H1 (cell line): ENCODE measurements at regions not wholly inside any gene's neighbourhood (a gene's known extent, or its start where the extent isn't known, plus 50 kb on each side); places are given as distances from the start of the nearest gene placed in this dataset.

ENCODE experiments used
- EP300 ChIP-seq, 2 experiments: IDR thresholded peaks; 1 replicate in 1 of 2; 2 replicates in 1 of 2; pipeline ENCODE4 v1.6.1; 2011 to 2012; ENCODE audit warnings: low read depth in 2 of 2, low read length in 2 of 2, mild to moderate bottlenecking in 2 of 2, borderline replicate concordance in 1 of 2, inconsistent platforms in 1 of 2, moderate library complexity in 1 of 2
- EZH2 ChIP-seq: fragments of 200-600 bp; sonication (generic); IDR thresholded peaks from 2 replicates; pipeline ENCODE4 v1.7.1; 2012; ENCODE audit warnings: low read depth, mild to moderate bottlenecking, moderate library complexity, low read length, inconsistent platforms; ENCODE audit not compliant: severe bottlenecking
- GABPA ChIP-seq: IDR thresholded peaks from 2 replicates; pipeline ENCODE4 v1.6.1; 2011; ENCODE audit warnings: mild to moderate bottlenecking, low read length, moderate library complexity, borderline replicate concordance; ENCODE audit not compliant: insufficient read depth
- JUND ChIP-seq: IDR thresholded peaks from 2 replicates; pipeline ENCODE4 v1.6.1; 2011; ENCODE audit warnings: mild to moderate bottlenecking, improper control_type of control experiment, low read length
- KDM1A ChIP-seq: fragments of 200-600, 300-600 bp; sonication (generic); IDR thresholded peaks from 2 replicates; pipeline ENCODE4 v1.7.1; 2016; ENCODE audit warnings: mild to moderate bottlenecking, low read length, borderline replicate concordance
- KDM5A ChIP-seq: fragments of 200-600 bp; IDR thresholded peaks from 2 replicates; pipeline ENCODE4 v1.7.1; 2012; ENCODE audit warnings: mild to moderate bottlenecking, low read length, inconsistent platforms, mixed read lengths
- NRF1 ChIP-seq: IDR thresholded peaks from 2 replicates; pipeline ENCODE4 v1.6.1; 2011; ENCODE audit warnings: mild to moderate bottlenecking, low read depth, low read length, improper control_type of control experiment
- POLR2A ChIP-seq, 2 experiments: IDR thresholded peaks; 1 replicate in 1 of 2; 2 replicates in 1 of 2; pipeline ENCODE4 v1.6.1; 2011; ENCODE audit warnings: low read depth in 2 of 2, low read length in 2 of 2, mild to moderate bottlenecking in 2 of 2; ENCODE audit errors: control extremely low read depth in 1 of 2
- RAD21 ChIP-seq, 2 experiments: IDR thresholded peaks in 1 of 2; conservative IDR thresholded peaks in 1 of 2; 2 replicates each; pipeline ENCODE4 v1.6.1; 2011; ENCODE audit warnings: low read depth in 2 of 2, low read length in 2 of 2, improper control_type of control experiment in 1 of 2, inconsistent platforms in 1 of 2, mild to moderate bottlenecking in 1 of 2, moderate library complexity in 1 of 2
- SP2 ChIP-seq: IDR thresholded peaks from 2 replicates; pipeline ENCODE4 v1.6.1; 2012; ENCODE audit warnings: mild to moderate bottlenecking, low read length, inconsistent platforms
- TCF12 ChIP-seq: IDR thresholded peaks from 2 replicates; pipeline ENCODE4 v1.6.1; 2011; ENCODE audit warnings: low read depth, mild to moderate bottlenecking, low read length
- TF ChIP-seq, protein P1 (sequence below), 3 experiments: IDR thresholded peaks; 1 replicate in 2 of 3; 2 replicates in 1 of 3; pipeline versions ENCODE4 v1.5.1 to v1.6.1; 2011; ENCODE audit warnings: low read length in 3 of 3, mild to moderate bottlenecking in 3 of 3, inconsistent platforms in 2 of 3, low read depth in 1 of 3, moderate library complexity in 1 of 3; ENCODE audit not compliant: insufficient read depth in 1 of 3; ENCODE audit errors: control extremely low read depth in 1 of 3
- TF ChIP-seq, protein P2 (sequence below): IDR thresholded peaks from 2 replicates; pipeline ENCODE4 v1.6.1; 2011; ENCODE audit warnings: low read depth, mild to moderate bottlenecking, low read length; ENCODE audit not compliant: insufficient read depth

DNA sequence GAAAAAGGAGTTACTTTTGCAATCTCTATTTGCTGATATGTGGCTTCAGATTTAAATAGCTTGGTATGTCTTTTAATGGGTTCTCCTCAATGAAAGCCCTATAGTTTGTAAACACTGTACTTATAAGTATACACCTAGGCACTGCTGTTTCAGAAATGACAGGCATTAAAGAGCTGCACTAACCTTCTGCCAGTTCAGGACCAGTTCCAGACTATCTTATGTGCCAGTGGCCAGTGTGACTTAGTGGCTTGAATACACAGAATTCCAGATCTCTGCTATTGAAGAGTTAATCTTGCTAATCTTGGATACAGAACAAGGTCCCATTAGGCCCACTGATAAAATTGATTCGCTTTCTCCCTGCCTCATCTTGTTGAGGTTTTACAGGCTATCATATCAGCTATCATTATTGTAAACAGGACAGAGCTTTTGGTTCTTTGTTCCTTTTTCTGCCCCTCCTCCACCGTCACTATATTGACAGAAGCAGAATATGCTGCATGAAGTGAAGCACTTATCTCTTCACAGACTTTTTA lies 337.5 kb downstream of the LRRIQ3 start:
- TF ChIP-seq, protein P1, sequence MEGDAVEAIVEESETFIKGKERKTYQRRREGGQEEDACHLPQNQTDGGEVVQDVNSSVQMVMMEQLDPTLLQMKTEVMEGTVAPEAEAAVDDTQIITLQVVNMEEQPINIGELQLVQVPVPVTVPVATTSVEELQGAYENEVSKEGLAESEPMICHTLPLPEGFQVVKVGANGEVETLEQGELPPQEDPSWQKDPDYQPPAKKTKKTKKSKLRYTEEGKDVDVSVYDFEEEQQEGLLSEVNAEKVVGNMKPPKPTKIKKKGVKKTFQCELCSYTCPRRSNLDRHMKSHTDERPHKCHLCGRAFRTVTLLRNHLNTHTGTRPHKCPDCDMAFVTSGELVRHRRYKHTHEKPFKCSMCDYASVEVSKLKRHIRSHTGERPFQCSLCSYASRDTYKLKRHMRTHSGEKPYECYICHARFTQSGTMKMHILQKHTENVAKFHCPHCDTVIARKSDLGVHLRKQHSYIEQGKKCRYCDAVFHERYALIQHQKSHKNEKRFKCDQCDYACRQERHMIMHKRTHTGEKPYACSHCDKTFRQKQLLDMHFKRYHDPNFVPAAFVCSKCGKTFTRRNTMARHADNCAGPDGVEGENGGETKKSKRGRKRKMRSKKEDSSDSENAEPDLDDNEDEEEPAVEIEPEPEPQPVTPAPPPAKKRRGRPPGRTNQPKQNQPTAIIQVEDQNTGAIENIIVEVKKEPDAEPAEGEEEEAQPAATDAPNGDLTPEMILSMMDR (IDR thresholded peaks at IDR 0.05; ENCODE audit: control extremely low read depth in 1 of 3, insufficient read depth in 1 of 3, low read depth in 1 of 3, low read length in 3 of 3), result no peak
- TF ChIP-seq POLR2A (IDR thresholded peaks at IDR 0.05; ENCODE audit: control extremely low read depth in 1 of 2, low read depth in 2 of 2, low read length in 2 of 2) (no peak), SP2 (no peak), GABPA (no peak), TCF12 (no peak), KDM5A (no peak), NRF1 (no peak), EZH2 (no peak), JUND (no peak), KDM1A (no peak), RAD21 (IDR thresholded peaks at IDR 0.05 in 1 of 2, conservative IDR thresholded peaks at IDR 0.05 in 1 of 2; ENCODE audit: low read depth in 2 of 2, low read length in 2 of 2) (no peak), EP300 (IDR thresholded peaks at IDR 0.05; ENCODE audit: borderline replicate concordance in 1 of 2, low read depth in 2 of 2, low read length in 2 of 2) (no peak)
- TF ChIP-seq, protein P2, sequence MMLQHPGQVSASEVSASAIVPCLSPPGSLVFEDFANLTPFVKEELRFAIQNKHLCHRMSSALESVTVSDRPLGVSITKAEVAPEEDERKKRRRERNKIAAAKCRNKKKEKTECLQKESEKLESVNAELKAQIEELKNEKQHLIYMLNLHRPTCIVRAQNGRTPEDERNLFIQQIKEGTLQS, result no peak
